ENCODE measurements at regions not wholly inside any gene's neighbourhood (a gene's known extent, or its start where the extent isn't known, plus 50 kb on each side); places are given as distances from the start of the nearest gene placed in this dataset.

GRCh38 chr13:80871481-80871880 is 530.6 kb upstream of the SPRY2 start:
- H3K4me3 Mint-ChIP-seq, result no peak overlapping the region
- no peaks in the 10 kb centered on the region for H3K4me1 Mint-ChIP-seq
- H3K9me3 Mint-ChIP-seq, result peaks cover 2% of the 10 kb centered on the region
- no peak overlapping the region for H3K27ac Mint-ChIP-seq
- no peaks in the 10 kb centered on the region for H3K27me3 Mint-ChIP-seq
- ATAC-seq (ENCODE audit: low read depth), result no peak
- H3K36me3 Mint-ChIP-seq, result no peaks in the 10 kb centered on the region
- DNase-seq (ENCODE audit: low spot score in 2 of 2), result no peak

GRCh38 chr13:80870186-80870585 is 529.3 kb upstream of the SPRY2 start:
- DNase-seq (ENCODE audit: low spot score in 2 of 2), result no peak
- no peak for ATAC-seq (ENCODE audit: low read depth)
- Mint-ChIP-seq H3K4me1 (no peaks in the 10 kb centered on the region), H3K27ac (no peak overlapping the region), H3K9me3 (peaks cover 2% of the 10 kb centered on the region), H3K4me3 (no peak overlapping the region), H3K36me3 (no peaks in the 10 kb centered on the region), H3K27me3 (no peaks in the 10 kb centered on the region)

- Mint-ChIP-seq H3K36me3 (no peaks in the 10 kb centered on the region), H3K27ac (no peak overlapping the region), H3K4me1 (no peaks in the 10 kb centered on the region), H3K27me3 (no peaks in the 10 kb centered on the region), H3K4me3 (no peak overlapping the region), H3K9me3 (peaks cover 4% of the 10 kb centered on the region)
- ATAC-seq (ENCODE audit: low read depth) (no peak), DNase-seq (ENCODE audit: low spot score in 2 of 2) (no peak)
These were observed 526.0 kb upstream of the SPRY2 start for GRCh38 chr13:80866921-80867320.

- H3K4me1 Mint-ChIP-seq, result no peaks in the 10 kb centered on the region
- H3K27me3 Mint-ChIP-seq, result no peaks in the 10 kb centered on the region
- H3K36me3 Mint-ChIP-seq, result no peaks in the 10 kb centered on the region
- no peak overlapping the region for H3K4me3 Mint-ChIP-seq
- no peak for DNase-seq (ENCODE audit: low spot score in 2 of 2)
- H3K9me3 Mint-ChIP-seq, result peaks cover 4% of the 10 kb centered on the region
- no peak overlapping the region for H3K27ac Mint-ChIP-seq
- no peak for ATAC-seq (ENCODE audit: low read depth)
These were observed 524.4 kb upstream of the SPRY2 start for GRCh38 chr13:80865329-80865728.

- H3K27ac Mint-ChIP-seq, result no peak overlapping the region
- no peaks in the 10 kb centered on the region for H3K4me1 Mint-ChIP-seq
- no peaks in the 10 kb centered on the region for H3K27me3 Mint-ChIP-seq
- no peaks in the 10 kb centered on the region for H3K36me3 Mint-ChIP-seq
- H3K4me3 Mint-ChIP-seq, result no peak overlapping the region
- H3K9me3 Mint-ChIP-seq, result peaks cover 4% of the 10 kb centered on the region
- DNase-seq (ENCODE audit: low spot score in 2 of 2) (no peak), ATAC-seq (ENCODE audit: low read depth) (no peak)
These were observed 521.5 kb upstream of the SPRY2 start for GRCh38 chr13:80862456-80862855.

GRCh38 chr13:80860845-80861244 is 519.9 kb upstream of the SPRY2 start:
- ATAC-seq (ENCODE audit: low read depth) (no peak), DNase-seq (ENCODE audit: low spot score in 2 of 2) (no peak)
- Mint-ChIP-seq H3K9me3 (peaks cover 2% of the 10 kb centered on the region), H3K27me3 (no peaks in the 10 kb centered on the region), H3K4me1 (no peaks in the 10 kb centered on the region), H3K27ac (no peak overlapping the region), H3K36me3 (no peaks in the 10 kb centered on the region), H3K4me3 (no peak overlapping the region)

GRCh38 chr13:80858131-80858530 is 517.2 kb upstream of the SPRY2 start:
- Mint-ChIP-seq H3K4me3 (no peak overlapping the region), H3K36me3 (no peaks in the 10 kb centered on the region), H3K27ac (no peak overlapping the region), H3K4me1 (no peaks in the 10 kb centered on the region), H3K9me3 (peaks cover 2% of the 10 kb centered on the region), H3K27me3 (peaks cover 1% of the 10 kb centered on the region)
- no peak for ATAC-seq (ENCODE audit: low read depth)
- no peak for DNase-seq (ENCODE audit: low spot score in 2 of 2)

GRCh38 chr13:80857321-80857720 is 516.4 kb upstream of the SPRY2 start:
- Mint-ChIP-seq H3K4me3 (no peak overlapping the region), H3K27ac (no peak overlapping the region), H3K27me3 (peaks cover 1% of the 10 kb centered on the region), H3K36me3 (no peaks in the 10 kb centered on the region), H3K4me1 (no peaks in the 10 kb centered on the region), H3K9me3 (no peaks in the 10 kb centered on the region)
- DNase-seq (ENCODE audit: low spot score in 2 of 2) (no peak), ATAC-seq (ENCODE audit: low read depth) (no peak)

- ATAC-seq (ENCODE audit: low read depth) (no peak), DNase-seq (ENCODE audit: low spot score in 2 of 2) (no peak)
- H3K4me1 Mint-ChIP-seq, result no peaks in the 10 kb centered on the region
- H3K27ac Mint-ChIP-seq, result no peak overlapping the region
- no peaks in the 10 kb centered on the region for H3K9me3 Mint-ChIP-seq
- no peaks in the 10 kb centered on the region for H3K36me3 Mint-ChIP-seq
- H3K4me3 Mint-ChIP-seq, result no peak overlapping the region
- H3K27me3 Mint-ChIP-seq, result peaks cover 1% of the 10 kb centered on the region
These were observed 509.8 kb upstream of the SPRY2 start for GRCh38 chr13:80850771-80851170.

GRCh38 chr13:80844164-80844563 is 503.2 kb upstream of the SPRY2 start:
- no peak overlapping the region for H3K4me3 Mint-ChIP-seq
- H3K9me3 Mint-ChIP-seq, result no peaks in the 10 kb centered on the region
- no peaks in the 10 kb centered on the region for H3K36me3 Mint-ChIP-seq
- no peak overlapping the region for H3K27ac Mint-ChIP-seq
- no peaks in the 10 kb centered on the region for H3K27me3 Mint-ChIP-seq
- no peak for DNase-seq (ENCODE audit: low spot score in 2 of 2)
- ATAC-seq (ENCODE audit: low read depth), result no peak
- no peaks in the 10 kb centered on the region for H3K4me1 Mint-ChIP-seq

GRCh38 chr13:80841414-80841813 is 500.5 kb upstream of the SPRY2 start:
- no peak overlapping the region for H3K27ac Mint-ChIP-seq
- H3K4me1 Mint-ChIP-seq, result no peaks in the 10 kb centered on the region
- ATAC-seq (ENCODE audit: low read depth) (no peak), DNase-seq (ENCODE audit: low spot score in 2 of 2) (no peak)
- no peak overlapping the region for H3K4me3 Mint-ChIP-seq
- H3K9me3 Mint-ChIP-seq, result no peaks in the 10 kb centered on the region
- H3K36me3 Mint-ChIP-seq, result no peaks in the 10 kb centered on the region
- H3K27me3 Mint-ChIP-seq, result no peaks in the 10 kb centered on the region

GRCh38 chr13:80840316-80840976 is 499.5 kb upstream of the SPRY2 start:
- no peak overlapping the region for H3K4me3 Mint-ChIP-seq
- no peaks in the 10 kb centered on the region for H3K9me3 Mint-ChIP-seq
- H3K27ac Mint-ChIP-seq, result no peak overlapping the region
- ATAC-seq (ENCODE audit: low read depth) (no peak), DNase-seq (ENCODE audit: low spot score in 2 of 2) (no peak)
- H3K27me3 Mint-ChIP-seq, result no peaks in the 10 kb centered on the region
- H3K36me3 Mint-ChIP-seq, result no peaks in the 10 kb centered on the region
- no peaks in the 10 kb centered on the region for H3K4me1 Mint-ChIP-seq

GRCh38 chr13:80835902-80836301 is 495.0 kb upstream of the SPRY2 start:
- no peak overlapping the region for H3K4me3 Mint-ChIP-seq
- H3K27ac Mint-ChIP-seq, result no peak overlapping the region
- no peak for ATAC-seq (ENCODE audit: low read depth)
- H3K27me3 Mint-ChIP-seq, result no peaks in the 10 kb centered on the region
- no peaks in the 10 kb centered on the region for H3K4me1 Mint-ChIP-seq
- H3K36me3 Mint-ChIP-seq, result no peaks in the 10 kb centered on the region
- DNase-seq (ENCODE audit: low spot score in 2 of 2), result no peak
- peaks cover 4% of the 10 kb centered on the region for H3K9me3 Mint-ChIP-seq

- H3K4me1 Mint-ChIP-seq, result no peaks in the 10 kb centered on the region
- H3K36me3 Mint-ChIP-seq, result no peaks in the 10 kb centered on the region
- no peak for DNase-seq (ENCODE audit: low spot score in 2 of 2)
- H3K4me3 Mint-ChIP-seq, result no peak overlapping the region
- peaks cover 9% of the 10 kb centered on the region for H3K9me3 Mint-ChIP-seq
- H3K27ac Mint-ChIP-seq, result no peak overlapping the region
- ATAC-seq (ENCODE audit: low read depth), result no peak
- H3K27me3 Mint-ChIP-seq, result no peaks in the 10 kb centered on the region
These were observed 489.5 kb upstream of the SPRY2 start for GRCh38 chr13:80830431-80830830.

- H3K4me1 Mint-ChIP-seq, result no peaks in the 10 kb centered on the region
- H3K27ac Mint-ChIP-seq, result no peak overlapping the region
- no peaks in the 10 kb centered on the region for H3K36me3 Mint-ChIP-seq
- H3K27me3 Mint-ChIP-seq, result no peaks in the 10 kb centered on the region
- H3K9me3 Mint-ChIP-seq, result peaks cover 4% of the 10 kb centered on the region
- no peak for ATAC-seq (ENCODE audit: low read depth)
- DNase-seq (ENCODE audit: low spot score in 2 of 2), result no peak
- H3K4me3 Mint-ChIP-seq, result no peak overlapping the region
These were observed 487.8 kb upstream of the SPRY2 start for GRCh38 chr13:80828759-80829158.

Data from memory B cell (primary cell).